CMK (cell line): ENCODE measurements at regions not wholly inside any gene's neighbourhood (a gene's known extent, or its start where the extent isn't known, plus 50 kb on each side); places are given as distances from the start of the nearest gene placed in this dataset.

ENCODE experiments used
- DNase-seq: peaks from one replicate; pipeline ENCODE4 v3.0.0-alpha.2; 2010; ENCODE audit warnings: low read depth

GRCh38 chr11:37072538-37073055, 474.6 kb upstream of the RAG2 start:
- DNase-seq, result no peak

GRCh38 chr11:37050311-37050710, 452.3 kb upstream of the RAG2 start:
- no peak for DNase-seq

GRCh38 chr11:37040921-37041320, 442.9 kb upstream of the RAG2 start:
- DNase-seq, result no peak

- no peak for DNase-seq
Measured at GRCh38 chr11:37038911-37039310, 440.9 kb upstream of the RAG2 start.

GRCh38 chr11:37026741-37027140, 428.7 kb upstream of the RAG2 start:
- DNase-seq, result no peak

GRCh38 chr11:37026326-37026725, 428.3 kb upstream of the RAG2 start:
- DNase-seq, result no peak

- no peak for DNase-seq
Measured at GRCh38 chr11:37006563-37006962, 408.5 kb upstream of the RAG2 start.

- no peak for DNase-seq
Measured at GRCh38 chr11:37002831-37003230, 404.8 kb upstream of the RAG2 start.

GRCh38 chr11:36997656-36998055, 399.6 kb upstream of the RAG2 start:
- no peak for DNase-seq

GRCh38 chr11:36996795-36997194, 398.8 kb upstream of the RAG2 start:
- DNase-seq, result no peak

GRCh38 chr11:36994208-36994607, 396.2 kb upstream of the RAG2 start:
- DNase-seq, result no peak

- DNase-seq, result no peak
Measured at GRCh38 chr11:36988556-36988955, 390.5 kb upstream of the RAG2 start.

GRCh38 chr11:36985562-36985961, 387.5 kb upstream of the RAG2 start:
- no peak for DNase-seq

- no peak for DNase-seq
Measured at GRCh38 chr11:36976741-36977140, 378.7 kb upstream of the RAG2 start.

GRCh38 chr11:36974771-36975170, 376.7 kb upstream of the RAG2 start:
- DNase-seq, result no peak

- no peak for DNase-seq
Measured at GRCh38 chr11:36953976-36954375, 355.9 kb upstream of the RAG2 start.

- DNase-seq, result no peak
Measured at GRCh38 chr11:36948460-36949127, 350.6 kb upstream of the RAG2 start.

GRCh38 chr11:36945384-36945783, 347.3 kb upstream of the RAG2 start:
- DNase-seq, result no peak

GRCh38 chr11:36933481-36933880, 335.4 kb upstream of the RAG2 start:
- no peak for DNase-seq

- DNase-seq, result no peak
Measured at GRCh38 chr11:36931139-36931538, 333.1 kb upstream of the RAG2 start.

- no peak for DNase-seq
Measured at GRCh38 chr11:36930256-36930655, 332.2 kb upstream of the RAG2 start.

GRCh38 chr11:36929401-36929800, 331.4 kb upstream of the RAG2 start:
- no peak for DNase-seq

- no peak for DNase-seq
Measured at GRCh38 chr11:36928621-36929020, 330.6 kb upstream of the RAG2 start.

- DNase-seq, result no peak
Measured at GRCh38 chr11:36899800-36900199, 301.8 kb upstream of the RAG2 start.
